VCaP (cell line): ENCODE measurements at regions not wholly inside any gene's neighbourhood (a gene's known extent, or its start where the extent isn't known, plus 50 kb on each side); places are given as distances from the start of the nearest gene placed in this dataset.

ENCODE experiments used
- H3K27ac ChIP-seq: fragments of 450-650 bp; 2 replicates; pipeline ENCODE4 v1.5.1; 2017
- CTCF ChIP-seq: fragments of 450-650 bp; conservative IDR thresholded peaks from 2 replicates; pipeline ENCODE4 v1.5.1; 2017; ENCODE audit warnings: mild to moderate bottlenecking, moderate library complexity

DNA sequence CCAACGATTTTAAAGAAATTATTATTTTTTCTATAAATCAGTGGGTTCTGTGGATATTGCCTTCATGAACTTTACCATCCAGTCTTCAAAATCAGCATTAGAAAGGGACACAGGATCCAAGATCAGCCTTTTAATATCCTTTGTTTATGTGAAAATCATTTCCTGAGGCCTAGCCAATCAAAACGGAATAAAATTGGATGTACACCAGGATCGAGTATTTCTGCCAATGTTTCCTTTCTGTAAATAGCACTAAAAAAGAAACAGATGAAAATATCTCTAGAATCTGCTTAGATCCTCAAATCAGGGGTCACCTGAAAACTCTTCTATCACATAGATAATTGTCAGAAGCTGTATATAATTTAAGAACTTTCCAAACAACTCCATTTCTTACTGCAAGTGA is 1598.5 kb downstream of the LRRC4C start:
- no peak for TF ChIP-seq CTCF
- no peak overlapping the region for H3K27ac ChIP-seq

DNA sequence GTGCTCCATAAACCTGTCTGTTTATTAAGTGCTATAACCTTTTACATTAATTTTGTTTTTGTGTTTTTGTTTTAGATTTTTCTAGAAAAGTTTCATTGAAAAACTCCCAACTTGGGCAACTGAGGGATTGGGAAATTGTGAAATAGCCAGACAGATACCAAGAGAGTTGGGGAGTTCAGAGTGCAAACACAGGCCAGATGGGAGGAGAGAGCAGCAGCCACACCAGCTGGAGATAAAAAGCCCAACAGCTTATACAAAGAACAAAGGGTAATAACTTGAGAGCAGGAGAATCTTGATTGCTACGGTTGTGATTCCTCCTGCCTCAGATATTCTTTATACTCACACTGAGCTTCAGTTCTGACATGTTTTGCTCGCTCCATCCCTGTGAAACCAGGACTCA is 1642.2 kb downstream of the LRRC4C start:
- TF ChIP-seq CTCF = no peak
- no peak overlapping the region for H3K27ac ChIP-seq

DNA sequence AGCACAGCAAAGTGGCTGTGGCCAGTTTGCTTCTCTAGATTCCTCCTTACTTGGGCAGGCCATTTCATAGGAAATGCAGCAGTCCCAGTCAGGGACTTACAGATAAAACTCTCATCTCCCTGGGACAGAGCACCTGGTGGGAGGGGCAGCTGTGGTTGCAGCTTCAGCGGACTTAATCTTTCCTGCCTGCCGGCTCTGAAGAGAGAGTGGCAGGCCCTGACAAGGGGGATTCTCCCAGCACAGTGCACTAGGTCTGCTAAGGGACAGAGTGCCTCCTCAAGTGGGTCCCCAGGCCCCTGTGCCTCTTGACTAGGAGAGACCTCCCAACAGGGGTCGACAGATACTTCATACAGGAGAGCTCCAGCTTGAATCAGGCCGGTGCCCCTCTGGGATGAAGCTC is 1649.1 kb downstream of the LRRC4C start:
- no peak for TF ChIP-seq CTCF
- no peak overlapping the region for H3K27ac ChIP-seq

- no peak for TF ChIP-seq CTCF
- H3K27ac ChIP-seq = no peak overlapping the region
These were observed 1649.6 kb downstream of the LRRC4C start for GRCh38 chr11:39809833-39810232.

- no peak for TF ChIP-seq CTCF
- H3K27ac ChIP-seq = no peak overlapping the region
These were observed 1651.5 kb downstream of the LRRC4C start for GRCh38 chr11:39807904-39808303.

DNA sequence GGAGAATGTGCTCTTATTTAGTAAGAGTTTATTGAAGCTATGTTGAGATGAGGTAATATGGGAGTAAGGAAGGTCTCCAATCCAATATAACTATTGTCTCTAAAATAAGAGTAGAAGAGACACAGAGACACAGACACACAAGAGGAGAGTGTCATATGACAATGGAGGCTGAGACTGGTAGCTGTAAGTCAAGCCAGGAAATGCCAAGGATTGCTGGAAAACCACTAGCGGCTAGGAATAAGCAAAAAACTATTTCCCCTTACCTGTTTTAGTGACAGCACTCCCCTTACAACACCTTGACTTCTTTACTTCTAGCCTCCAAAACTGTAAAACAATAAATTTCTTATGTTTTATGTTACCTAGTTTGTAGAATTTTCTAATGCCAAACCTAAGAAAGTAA is 1652.8 kb downstream of the LRRC4C start:
- no peak overlapping the region for H3K27ac ChIP-seq
- TF ChIP-seq CTCF = no peak

GRCh38 chr11:39804271-39804670 is 1655.2 kb downstream of the LRRC4C start:
- TF ChIP-seq CTCF = no peak
- H3K27ac ChIP-seq = no peak overlapping the region

- no peak for TF ChIP-seq CTCF
- no peak overlapping the region for H3K27ac ChIP-seq
These were observed 1672.8 kb downstream of the LRRC4C start for GRCh38 chr11:39786682-39787081.
